Occipital lobe (tissue), 1 donor: ENCODE measurements at regions not wholly inside any gene's neighbourhood (a gene's known extent, or its start where the extent isn't known, plus 50 kb on each side); places are given as distances from the start of the nearest gene placed in this dataset.
"Not testable (repeated sequence)": the region's sequence is repeated elsewhere in the genome, so short reads cannot be mapped to it uniquely, and the experiment has no call there.

ENCODE experiments used
- DNase-seq: peaks from one replicate; lab custom pipeline; 2025; lab: John Stamatoyannopoulos, UW

DNA sequence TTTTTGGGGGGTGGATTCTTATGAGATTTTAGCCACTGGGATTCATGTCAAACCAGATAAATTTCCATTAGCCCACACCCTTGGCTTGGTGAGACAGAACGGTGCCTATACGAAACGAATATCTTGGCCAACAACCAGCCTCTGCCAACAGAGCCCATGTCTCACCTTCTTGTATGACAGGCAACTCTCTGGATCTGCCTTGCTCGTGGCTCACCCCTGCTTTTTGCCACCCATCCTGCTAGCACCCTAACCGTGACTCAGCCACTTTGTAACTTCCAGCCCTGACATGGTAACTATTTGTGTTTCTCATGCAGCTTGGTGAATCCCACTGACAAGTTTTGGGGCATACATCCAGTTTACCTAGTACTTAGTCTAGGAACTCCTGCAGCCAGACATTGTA lies 457.0 kb downstream of the SPATA31D1 start:
- DNase-seq, result no peak

DNA sequence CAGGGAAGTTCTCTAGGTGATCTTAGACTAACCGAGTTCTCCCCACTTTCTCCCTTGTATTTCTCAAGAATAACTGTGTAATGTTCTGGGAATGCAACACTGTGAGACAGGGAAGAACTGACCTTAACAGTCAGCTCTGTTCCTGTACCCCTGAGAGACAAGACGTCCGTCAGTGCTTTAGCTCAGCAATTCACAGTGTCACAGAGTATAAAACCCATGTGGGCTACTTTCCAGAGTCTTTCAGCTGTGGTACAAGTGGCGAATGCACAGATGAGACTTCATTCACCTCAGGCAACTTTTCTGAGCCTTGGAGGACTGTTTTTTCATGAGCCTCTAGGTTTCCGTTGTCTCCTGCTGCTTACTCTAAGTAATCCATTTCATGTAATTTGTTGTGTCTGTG lies 458.8 kb downstream of the SPATA31D1 start:
- DNase-seq, result no peak

DNA sequence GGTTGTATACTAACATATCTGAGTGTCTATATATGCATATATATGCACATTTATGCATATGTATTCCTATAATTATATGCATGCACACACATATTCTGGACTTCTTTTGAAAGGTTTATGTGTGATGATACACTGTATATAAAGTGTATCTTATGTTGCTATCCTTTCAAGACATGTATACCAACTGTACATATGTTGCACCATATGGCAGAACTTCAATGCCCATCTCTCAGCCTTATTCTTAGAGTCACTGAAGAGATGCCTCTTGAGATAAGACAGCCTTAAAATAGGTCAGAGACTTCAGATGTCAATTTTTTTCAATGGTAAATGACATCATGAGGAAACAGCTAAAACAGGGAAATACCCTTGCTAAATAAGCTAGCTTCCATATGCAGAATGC lies 461.4 kb downstream of the SPATA31D1 start:
- no peak for DNase-seq

DNA sequence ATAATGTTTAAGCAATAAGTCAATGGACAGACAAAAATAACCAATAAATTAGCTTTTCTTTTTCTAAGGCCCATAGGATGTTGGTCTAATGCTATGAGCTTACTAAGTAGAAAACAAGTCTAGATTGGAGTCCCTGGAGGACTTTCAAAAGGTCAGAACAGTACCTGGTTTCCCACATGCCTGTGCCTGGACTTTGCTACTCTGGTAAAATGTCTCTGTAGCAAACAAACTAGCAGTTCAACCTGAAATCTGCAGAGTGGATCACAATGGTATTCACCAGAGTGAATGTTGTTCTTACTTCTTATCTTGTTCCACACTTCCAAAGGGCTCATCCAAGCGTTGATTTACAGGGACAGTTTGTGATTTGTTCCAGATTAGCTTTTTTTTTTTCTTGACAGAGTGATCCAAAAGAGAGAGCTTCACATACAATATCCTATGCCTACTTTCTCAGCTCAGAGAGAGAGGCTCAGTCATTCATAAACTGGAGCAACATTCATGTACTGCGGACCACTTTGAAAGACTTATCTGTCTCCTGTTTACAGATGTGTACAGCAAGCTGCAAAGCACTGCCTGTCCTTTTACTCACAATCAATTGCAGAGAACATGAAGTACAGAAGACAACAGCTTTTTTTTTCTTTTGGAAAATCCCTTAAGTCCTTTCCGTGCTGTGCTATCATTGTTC lies 466.1 kb downstream of the SPATA31D1 start:
- no peak for DNase-seq

DNA sequence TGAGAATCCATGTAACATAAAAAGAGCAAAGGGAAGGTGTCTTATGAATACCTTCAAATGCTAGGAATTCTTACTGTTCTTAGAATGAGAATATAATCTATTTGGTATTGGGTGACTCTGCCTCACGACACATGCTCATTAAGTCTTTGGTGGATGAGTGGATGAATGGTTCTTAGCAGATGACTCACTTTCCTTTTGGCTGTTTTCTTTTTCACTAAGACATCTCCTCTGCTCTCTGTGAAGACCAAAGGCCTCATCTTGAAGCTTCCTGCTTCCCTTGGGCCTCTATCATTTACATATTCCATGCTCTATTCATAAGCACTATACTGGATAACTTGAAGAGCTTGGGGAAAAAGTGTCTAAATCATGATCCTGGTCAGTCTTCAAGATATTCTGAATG lies 468.1 kb downstream of the SPATA31D1 start:
- DNase-seq, result no peak

DNA sequence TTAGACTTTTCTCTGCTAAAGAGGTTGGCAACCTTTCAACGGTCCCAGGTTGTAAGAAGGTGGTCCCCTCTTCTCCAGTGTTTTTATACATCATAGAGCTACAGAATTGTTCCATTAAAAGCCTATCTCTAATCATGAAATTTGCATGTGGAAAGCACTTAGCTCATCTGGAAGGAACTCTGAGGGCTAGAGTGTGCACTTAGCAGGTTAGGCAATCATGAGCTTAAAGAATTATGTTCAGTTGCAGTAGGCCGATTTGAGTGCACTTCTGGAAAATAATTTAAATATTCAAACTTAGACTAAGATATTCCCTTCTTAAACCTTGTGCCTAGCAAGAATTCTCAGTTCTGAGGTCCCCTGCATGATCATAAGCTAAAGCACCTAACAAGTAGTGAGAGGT lies 468.7 kb downstream of the SPATA31D1 start:
- DNase-seq, result no peak

DNA sequence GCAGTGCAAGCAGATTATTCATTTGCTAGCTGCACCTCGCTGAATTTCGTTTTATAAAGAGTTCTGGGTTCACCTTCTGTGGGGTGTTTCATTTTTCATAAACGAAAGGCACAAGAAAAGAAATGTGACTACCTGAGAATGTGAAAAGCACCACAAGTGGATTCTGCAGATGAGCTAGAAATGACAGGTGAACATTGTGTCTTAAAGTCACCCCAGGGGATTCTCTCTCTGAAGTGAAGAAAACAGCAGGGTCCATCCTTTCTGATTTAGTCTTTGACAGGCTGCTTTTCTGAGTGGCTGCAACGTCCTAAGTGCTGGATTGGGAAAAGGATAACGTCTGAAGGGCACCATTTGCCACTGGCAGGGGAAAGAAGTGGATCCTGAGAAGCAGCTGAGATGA lies 469.3 kb downstream of the SPATA31D1 start:
- DNase-seq, result no peak

DNA sequence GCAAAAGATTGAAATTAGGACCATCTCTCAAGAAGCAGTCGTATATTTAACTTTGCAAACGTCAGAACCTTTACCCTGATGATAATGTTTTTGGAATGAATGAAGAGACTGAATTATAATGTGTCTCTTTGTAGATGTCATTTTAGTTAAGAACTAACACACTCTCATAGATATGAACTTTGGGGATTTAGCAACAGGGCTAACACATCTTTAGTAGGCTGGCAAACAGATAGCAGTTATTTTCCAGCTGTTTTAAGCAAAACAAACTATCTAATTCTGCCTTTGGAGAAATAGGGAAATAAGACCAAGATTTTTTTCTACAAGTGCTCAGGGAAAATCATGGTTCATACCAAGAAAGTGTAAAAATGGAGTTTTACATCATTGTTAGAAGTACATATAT lies 469.7 kb downstream of the SPATA31D1 start:
- DNase-seq, result no peak

DNA sequence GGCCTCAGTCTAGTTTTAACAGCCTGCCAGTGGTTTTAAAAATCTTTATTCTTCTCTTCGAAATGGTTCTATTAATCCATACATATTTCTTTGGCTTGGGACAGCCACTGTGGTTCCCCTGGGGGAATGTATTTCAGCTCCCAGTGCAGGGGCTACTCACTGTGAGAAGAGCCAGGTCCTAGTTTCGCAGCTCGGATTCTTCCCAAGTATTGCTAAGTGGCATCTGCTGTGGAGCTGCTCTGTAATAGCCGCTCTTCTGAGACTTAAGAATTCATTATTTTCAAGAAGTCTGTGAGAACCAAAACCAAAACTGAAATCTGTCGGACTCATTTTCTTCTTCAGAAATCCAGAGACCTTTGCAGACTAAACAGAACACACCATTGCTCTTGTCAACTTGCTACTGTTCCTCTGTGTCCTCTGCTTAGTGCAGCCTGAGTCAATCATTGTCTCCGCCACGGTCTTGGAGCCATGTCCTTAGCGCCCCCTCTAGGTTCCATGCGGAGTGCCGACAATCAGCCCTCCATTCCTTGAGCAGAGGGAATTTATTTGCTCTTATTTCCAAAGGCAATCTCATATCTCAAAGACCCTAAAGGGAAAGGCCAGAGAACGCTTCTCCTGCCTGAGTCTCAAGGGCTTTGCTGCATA lies 478.2 kb downstream of the SPATA31D1 start:
- no peak for DNase-seq

DNA sequence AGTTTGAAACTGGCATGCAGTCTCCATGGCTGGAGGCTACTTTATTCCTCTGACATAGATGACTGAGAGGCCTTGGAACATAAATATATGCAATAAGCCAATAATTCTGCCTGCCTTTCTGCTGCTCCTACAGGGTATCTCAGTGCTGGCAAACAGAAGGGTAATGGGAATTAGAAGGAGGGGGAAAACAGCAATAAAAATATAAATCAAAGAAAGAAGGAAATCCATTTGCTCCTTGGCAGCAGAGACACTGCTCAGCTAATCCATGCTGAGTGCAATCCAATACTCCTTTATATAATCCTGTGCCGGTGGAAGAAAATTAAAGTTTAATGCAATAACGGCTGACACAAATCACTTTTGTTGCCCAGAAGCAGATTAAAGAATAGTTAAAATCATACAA lies 478.9 kb downstream of the SPATA31D1 start:
- no peak for DNase-seq

DNA sequence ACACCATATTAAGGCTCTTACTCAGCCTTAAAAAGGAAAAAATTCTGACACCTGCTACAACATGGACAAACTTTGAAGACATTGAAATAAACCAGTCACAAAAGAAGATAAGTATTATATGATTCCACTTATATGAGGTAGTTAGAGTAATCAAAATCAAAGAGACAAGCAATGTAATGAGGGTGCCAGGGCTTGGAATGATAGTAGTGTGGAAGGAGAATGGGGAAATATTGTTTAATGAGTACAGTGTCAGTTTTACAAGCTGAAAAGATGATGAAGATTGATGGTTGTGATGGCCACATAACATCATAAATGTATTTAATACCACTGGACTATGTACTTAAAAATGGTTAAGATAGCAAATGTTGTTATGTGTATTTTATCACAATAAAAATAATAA lies 485.7 kb downstream of the SPATA31D1 start:
- no peak for DNase-seq

DNA sequence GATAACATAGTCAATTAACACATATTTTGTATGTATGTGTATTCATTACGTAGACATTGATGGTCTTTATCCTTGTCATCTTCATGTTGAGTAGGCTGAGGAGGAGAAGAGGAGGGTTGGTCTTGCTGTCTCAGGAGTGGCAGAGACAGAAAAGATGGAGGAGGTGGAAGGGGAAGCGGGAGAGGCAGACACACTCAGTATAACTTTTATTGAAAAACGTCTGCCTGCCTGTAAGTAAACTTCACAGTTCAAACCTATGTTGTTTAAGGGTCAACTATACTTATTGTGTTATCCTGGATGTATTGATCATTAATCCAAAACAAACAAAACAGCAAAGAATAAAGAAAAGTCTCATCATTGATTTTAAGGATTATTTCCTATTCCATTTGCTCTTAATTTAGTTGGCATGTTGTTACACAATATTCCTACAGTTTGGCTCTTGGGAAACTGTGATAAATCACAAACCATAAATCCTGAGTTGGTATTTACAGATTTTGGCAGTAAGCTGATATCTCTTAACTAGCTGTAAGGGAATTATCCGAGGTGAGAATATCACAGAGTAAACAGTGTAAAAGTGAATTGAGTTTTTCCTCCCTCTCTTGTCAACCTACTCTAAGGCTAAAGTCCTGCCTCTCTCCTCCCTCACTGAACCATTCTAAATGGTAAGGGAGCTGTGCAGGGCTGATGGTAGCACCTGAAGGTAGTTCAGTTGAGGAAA lies 487.2 kb downstream of the SPATA31D1 start:
- no peak for DNase-seq

DNA sequence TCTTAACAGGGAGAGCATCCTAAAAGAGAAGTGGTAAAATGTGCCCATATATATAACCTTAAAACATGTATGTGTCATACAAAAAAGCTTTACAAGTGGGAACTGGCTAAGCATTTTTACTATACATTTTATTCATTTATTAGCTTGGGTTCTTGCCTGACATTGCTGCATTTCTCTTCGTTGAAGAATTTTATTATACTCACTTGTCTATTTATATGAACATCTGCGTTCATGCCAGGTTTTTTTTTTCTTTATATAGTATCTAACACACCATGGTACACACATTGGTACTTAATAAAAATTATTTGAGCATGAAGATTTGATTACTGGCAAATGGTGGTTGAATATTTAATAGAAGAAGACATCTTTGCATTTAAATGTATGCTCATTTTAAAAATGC lies 492.3 kb downstream of the SPATA31D1 start:
- DNase-seq, result no peak

DNA sequence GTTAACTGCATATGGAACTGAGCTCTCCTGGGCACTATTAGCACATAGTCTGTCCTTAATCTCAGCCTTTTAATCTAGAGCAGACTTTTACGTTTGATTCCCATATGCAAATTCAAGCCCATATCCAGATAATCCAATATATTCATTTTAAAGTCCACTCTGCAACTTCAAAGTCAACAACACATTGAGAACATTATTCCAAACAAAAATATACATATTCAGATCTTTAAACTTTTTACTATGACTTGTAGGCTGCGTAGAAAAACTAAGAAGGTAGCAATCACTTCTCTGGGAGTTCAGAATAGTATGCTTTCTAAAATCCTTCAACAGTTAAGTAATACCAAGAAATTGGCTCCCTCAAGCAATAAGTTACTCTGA lies 499.4 kb downstream of the SPATA31D1 start:
- DNase-seq, result no peak

DNA sequence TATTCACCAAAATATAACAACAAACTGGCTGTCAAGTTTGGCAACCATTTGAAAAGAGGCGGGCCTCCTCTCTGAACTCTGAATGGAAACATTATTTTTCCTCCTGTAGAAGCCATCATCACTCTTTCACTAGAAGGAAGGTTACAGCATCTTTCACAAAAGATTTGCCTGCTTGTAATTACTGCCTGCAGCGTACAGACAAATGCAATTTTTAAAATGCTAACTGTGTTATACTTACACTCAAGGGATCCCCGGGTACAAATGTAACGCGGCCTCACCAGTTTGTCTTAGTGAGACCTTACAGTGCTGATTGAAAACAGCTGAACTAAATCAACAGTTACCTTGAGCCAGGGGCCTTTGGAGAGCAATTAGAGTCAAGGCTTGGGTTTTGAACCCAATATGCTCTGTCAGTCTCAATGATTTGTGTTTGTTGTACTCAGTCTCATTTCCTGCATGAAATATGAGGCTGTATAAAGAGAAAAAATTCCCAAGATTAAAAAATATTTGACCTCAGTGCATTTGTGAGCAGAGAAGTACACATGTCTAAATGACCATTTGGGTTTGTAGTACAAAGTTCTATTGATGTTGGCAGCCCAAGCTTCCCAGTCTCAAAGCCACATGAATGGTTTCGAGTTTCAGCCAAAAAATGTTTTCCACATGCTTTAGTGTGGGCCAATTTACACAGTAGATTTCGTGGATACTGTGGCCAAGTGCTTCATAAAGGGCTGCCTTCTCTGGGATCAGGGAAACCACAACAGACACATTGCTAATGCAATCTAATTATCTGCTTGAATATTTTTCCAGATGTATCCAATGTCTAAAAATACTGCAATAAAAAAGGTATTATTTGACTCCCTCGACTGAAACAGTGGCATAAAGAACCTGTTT lies 500.0 kb downstream of the SPATA31D1 start:
- DNase-seq, result no peak

DNA sequence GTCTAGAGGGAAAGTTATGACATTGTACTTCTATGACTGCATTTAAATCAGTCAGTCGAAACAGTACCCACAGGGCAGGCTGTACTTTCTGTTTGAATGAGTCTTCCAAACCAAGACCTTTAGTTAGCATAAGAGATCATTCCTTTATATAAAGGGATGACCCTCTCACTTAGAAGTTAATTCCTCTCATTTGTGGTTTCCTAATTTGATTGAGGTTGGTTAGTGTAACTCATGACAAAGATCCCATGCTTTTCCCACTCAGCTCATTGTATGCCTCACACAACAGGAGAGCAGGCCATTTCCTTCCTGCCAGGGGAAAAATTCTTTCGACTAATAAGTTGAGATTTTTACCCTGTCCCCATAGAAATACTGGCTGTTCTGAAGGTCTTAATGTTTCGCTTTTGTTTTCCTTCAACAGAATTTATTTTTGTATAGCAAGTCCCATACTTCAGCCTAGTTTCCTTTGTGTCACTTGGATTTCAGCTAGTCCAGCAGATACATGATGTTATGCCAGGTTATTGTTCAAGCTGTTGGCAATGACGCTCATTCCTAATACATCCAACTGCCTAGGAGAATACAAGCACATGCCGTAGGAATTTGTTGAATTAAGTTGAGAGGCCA lies 500.7 kb downstream of the SPATA31D1 start:
- DNase-seq, result no peak

DNA sequence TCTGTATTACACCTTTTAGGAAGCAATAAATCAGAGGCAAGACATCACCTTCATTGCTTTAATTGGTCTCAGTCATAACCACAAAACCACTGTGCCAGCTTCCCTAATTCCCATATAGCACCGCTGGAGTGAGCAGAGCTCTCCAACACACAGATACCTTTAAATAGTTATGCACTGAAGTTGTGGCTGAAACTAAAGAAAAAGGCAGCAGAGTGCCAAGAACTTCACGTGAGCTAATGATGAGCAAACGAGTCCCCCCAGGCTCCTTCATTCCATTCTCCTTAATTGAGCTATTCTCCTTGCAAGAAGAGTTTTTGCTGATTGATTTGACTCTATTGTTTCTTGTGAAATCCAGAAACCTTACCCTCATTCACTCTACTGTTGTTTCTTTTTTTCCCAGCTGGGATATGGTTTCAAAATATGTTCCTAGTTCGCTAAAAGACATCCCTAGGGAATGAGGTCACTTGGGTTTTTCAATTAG lies 501.5 kb downstream of the SPATA31D1 start:
- DNase-seq, result no peak

DNA sequence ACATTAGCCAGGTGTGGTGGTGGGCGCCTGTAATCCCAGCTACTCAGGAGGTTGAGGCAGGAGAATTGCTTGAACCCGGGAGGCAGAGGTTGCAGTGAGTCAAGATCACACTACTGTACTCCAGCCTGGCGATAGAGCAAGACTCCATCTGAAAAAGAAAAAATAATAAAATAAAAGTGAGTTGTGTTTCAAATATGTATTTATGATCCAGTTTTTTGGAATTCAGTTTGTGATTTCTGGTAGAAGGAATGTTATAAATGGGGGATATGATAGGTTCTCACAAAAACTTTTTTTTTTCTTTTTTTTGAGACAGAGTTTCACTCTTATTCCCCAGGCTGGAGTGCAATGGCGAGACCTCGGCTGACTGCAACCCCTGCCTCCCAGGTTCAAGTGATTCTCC lies 502.2 kb downstream of the SPATA31D1 start:
- not testable (repeated sequence) for DNase-seq

DNA sequence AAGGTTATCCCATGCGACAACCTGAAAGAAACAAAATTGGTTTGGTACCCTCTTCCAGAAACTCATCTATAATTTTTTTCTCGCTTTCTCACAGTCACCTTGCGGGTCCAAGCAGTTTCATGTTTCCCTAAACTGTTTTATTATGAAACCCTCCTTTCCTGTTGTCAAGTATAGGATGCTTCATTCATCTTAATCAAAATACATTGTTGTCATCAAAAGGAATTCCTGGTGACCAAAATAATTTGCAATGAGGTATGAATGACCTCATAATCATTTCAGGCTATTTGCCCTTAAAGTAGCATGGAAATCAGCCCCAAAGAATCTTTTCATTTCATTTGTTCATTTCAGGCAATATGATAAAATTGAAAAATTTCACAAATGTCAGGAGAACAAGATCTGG lies 503.0 kb downstream of the SPATA31D1 start:
- DNase-seq, result no peak

DNA sequence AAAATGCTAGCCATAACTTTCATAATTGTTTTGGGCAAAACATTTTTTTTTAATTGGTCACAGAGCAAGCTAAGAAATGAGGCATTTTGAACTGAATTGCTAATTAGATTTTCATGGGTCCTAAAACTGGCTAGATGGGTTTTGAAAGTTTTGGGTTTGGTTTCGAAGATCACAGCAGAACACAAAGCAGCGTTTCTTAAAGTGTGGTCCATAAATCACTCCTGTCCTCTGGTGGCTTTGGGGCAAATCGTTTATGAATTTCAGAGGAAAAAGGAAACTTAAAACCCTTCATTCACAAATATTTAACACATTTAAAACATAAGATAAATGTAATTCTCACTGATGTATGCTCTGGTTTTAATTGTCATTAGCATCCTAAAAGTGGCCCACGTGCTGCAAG lies 503.7 kb downstream of the SPATA31D1 start:
- DNase-seq, result no peak
